GM19463 (cell line): ENCODE measurements at regions not wholly inside any gene's neighbourhood (a gene's known extent, or its start where the extent isn't known, plus 50 kb on each side); places are given as distances from the start of the nearest gene placed in this dataset.

ENCODE experiments used
- ATAC-seq: cut with Tn5 transposase; IDR thresholded peaks from one replicate; pipeline ENCODE4 v1.9.1; 2021; ENCODE audit warnings: mild to moderate bottlenecking, moderate library complexity; ENCODE audit not compliant: unreplicated experiment

- no peak for ATAC-seq
Observed at GRCh38 chrX:20527558-20528011, 260.9 kb upstream of the RPS6KA3 start.

- no peak for ATAC-seq
Observed at GRCh38 chrX:20527041-20527440, 260.3 kb upstream of the RPS6KA3 start.

GRCh38 chrX:20523626-20524312 lies 257.1 kb upstream of the RPS6KA3 start:
- ATAC-seq, result peak; percentile 55

- ATAC-seq, result no peak
Observed at GRCh38 chrX:20522420-20522819, 255.7 kb upstream of the RPS6KA3 start.

- no peak for ATAC-seq
Observed at GRCh38 chrX:20521222-20521621, 254.5 kb upstream of the RPS6KA3 start.

GRCh38 chrX:20519826-20520225 lies 253.1 kb upstream of the RPS6KA3 start:
- no peak for ATAC-seq

GRCh38 chrX:20519146-20519545 lies 252.4 kb upstream of the RPS6KA3 start:
- ATAC-seq, result no peak

GRCh38 chrX:20517565-20517964 lies 250.9 kb upstream of the RPS6KA3 start:
- no peak for ATAC-seq

GRCh38 chrX:20515841-20516461 lies 249.2 kb upstream of the RPS6KA3 start:
- ATAC-seq, result peak; percentile 92

- ATAC-seq, result no peak
Observed at GRCh38 chrX:20514358-20514757, 247.6 kb upstream of the RPS6KA3 start.

GRCh38 chrX:20513185-20513584 lies 246.5 kb upstream of the RPS6KA3 start:
- ATAC-seq, result no peak

- ATAC-seq, result no peak
Observed at GRCh38 chrX:20511792-20512191, 245.1 kb upstream of the RPS6KA3 start.

GRCh38 chrX:20507901-20508620 lies 241.4 kb upstream of the RPS6KA3 start:
- no peak for ATAC-seq

GRCh38 chrX:20506739-20507138 lies 240.0 kb upstream of the RPS6KA3 start:
- no peak for ATAC-seq

- ATAC-seq, result no peak
Observed at GRCh38 chrX:20500949-20501348, 234.2 kb upstream of the RPS6KA3 start.

- peak; percentile 67 for ATAC-seq
Observed at GRCh38 chrX:20500171-20500865, 233.6 kb upstream of the RPS6KA3 start.

GRCh38 chrX:20499763-20500162 lies 233.1 kb upstream of the RPS6KA3 start:
- ATAC-seq, result peak; percentile 27

GRCh38 chrX:20498851-20499635 lies 232.3 kb upstream of the RPS6KA3 start:
- no peak for ATAC-seq

- ATAC-seq, result no peak
Observed at GRCh38 chrX:20495575-20495974, 228.9 kb upstream of the RPS6KA3 start.

GRCh38 chrX:20488473-20488872 lies 221.8 kb upstream of the RPS6KA3 start:
- no peak for ATAC-seq

GRCh38 chrX:20487227-20487626 lies 220.5 kb upstream of the RPS6KA3 start:
- no peak for ATAC-seq
